Epithelial cell of esophagus (primary cell): ENCODE measurements at regions not wholly inside any gene's neighbourhood (a gene's known extent, or its start where the extent isn't known, plus 50 kb on each side); places are given as distances from the start of the nearest gene placed in this dataset.

Experiments
- DNase-seq: peaks from one replicate; pipeline ENCODE4 v3.0.0; 2010; ENCODE audit warnings: low read depth
- H3K4me3 ChIP-seq: 2 replicates; pipeline ENCODE4 v1.5.1; 2011; ENCODE audit warnings: mild to moderate bottlenecking, low read length, control low read depth
- TF ChIP-seq, protein P1 (sequence below): IDR thresholded peaks from 2 replicates; pipeline ENCODE4 v1.5.1; 2011; ENCODE audit warnings: low read depth, mild to moderate bottlenecking, low read length, control low read depth, inconsistent platforms; ENCODE audit not compliant: insufficient read depth; ENCODE audit errors: missing control alignments

DNA sequence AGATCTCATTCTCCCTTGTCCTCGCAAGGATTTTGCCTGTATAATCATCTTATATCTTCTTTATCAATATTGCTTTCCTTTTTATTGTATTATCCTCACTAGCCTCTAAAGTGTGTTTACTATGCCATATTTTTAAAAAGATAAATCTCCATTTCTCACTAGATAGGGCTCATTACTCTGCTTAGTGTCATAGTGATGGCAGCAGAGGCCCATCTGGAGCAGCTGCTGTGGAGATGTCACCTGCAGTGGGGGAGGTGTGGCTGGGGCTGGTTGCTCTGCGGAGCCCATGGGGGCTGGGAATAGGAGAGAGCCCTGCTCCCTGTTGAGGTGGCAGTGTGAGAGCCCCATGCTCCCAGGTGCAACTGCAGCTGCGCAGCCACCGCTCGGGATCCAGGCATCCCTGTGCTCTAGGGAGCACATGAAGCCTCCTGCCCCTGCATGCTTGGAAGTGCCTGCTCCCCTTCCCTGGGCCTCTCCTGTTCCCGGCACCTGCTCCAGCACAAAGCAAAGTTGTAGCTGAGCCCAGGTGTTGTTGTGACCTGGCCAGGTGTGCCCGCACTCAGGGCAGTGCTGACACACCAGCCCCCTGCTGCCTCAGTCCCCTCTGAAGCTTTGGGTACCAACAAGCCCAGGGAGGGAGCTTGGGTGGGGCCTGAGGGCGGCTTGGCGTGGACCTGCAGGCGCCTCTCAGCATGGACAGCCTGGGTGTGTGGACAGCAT is 144.6 kb upstream of the MRPS30 start:
- TF ChIP-seq, protein P1, sequence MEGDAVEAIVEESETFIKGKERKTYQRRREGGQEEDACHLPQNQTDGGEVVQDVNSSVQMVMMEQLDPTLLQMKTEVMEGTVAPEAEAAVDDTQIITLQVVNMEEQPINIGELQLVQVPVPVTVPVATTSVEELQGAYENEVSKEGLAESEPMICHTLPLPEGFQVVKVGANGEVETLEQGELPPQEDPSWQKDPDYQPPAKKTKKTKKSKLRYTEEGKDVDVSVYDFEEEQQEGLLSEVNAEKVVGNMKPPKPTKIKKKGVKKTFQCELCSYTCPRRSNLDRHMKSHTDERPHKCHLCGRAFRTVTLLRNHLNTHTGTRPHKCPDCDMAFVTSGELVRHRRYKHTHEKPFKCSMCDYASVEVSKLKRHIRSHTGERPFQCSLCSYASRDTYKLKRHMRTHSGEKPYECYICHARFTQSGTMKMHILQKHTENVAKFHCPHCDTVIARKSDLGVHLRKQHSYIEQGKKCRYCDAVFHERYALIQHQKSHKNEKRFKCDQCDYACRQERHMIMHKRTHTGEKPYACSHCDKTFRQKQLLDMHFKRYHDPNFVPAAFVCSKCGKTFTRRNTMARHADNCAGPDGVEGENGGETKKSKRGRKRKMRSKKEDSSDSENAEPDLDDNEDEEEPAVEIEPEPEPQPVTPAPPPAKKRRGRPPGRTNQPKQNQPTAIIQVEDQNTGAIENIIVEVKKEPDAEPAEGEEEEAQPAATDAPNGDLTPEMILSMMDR, result no peak
- H3K4me3 ChIP-seq, result no peak overlapping the region
- no peak for DNase-seq

DNA sequence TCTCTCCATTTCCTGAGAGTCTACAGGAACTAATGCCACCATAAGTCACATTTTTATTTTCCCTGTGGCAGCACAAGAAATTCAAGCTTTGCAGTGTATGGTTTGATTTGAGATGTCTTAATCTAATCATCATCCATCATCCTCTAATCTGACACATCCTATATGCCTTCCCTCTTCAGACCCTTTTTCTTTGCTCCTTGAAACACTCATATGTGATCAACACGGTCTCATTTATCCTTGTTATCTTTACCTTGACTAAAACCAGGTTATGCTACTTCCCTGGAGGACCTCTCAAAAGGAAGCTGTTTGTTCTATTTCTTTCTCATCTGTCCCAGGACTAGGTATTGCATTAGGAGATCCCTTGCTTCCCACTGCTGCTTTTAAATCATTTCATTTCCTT is 146.9 kb upstream of the MRPS30 start:
- DNase-seq, result no peak
- TF ChIP-seq, protein P1, result no peak
- H3K4me3 ChIP-seq, result no peak overlapping the region

- peak; percentile 38 for DNase-seq
- TF ChIP-seq, protein P1, result no peak
- H3K4me3 ChIP-seq, result no peak overlapping the region
These were observed 148.5 kb upstream of the MRPS30 start for GRCh38 chr5:44660251-44660650.

DNA sequence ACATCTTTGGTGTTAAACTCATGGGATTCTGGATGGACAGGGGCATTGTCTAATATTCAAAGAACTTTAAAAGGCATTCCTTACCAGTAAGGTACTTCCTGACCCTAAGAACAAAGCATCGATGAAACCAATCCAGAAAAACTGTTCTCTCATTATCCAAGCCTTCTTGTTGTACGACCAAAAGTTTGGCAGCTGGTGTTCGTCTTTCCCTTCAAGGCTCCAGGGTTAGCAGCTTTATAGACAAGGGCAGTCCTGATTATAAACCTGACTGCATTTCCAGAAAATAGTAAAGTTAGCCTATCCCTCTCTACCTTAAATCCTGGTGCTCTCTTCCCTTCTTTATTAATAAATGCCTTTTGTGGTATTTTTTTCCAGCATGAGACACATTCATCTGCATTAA is 149.4 kb upstream of the MRPS30 start:
- TF ChIP-seq, protein P1, result no peak
- H3K4me3 ChIP-seq, result no peak overlapping the region
- no peak for DNase-seq

DNA sequence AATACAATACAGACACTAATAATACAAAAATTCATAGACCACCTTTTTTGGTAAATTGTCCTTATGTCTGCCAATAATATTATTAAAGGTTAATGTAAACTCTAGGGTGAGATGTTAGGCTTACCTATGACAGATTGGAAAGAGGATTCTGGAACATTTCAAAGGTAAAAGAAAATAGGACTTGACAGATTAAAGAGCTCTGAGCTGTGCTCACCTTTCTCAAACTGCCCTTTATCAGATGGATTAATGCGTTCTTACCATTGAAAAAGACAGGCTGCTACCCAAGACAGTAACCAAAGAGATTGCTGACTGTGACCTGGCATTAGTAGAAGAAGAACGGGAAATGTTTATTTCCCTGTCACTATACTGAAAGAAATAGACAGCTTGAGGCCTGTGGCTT is 156.1 kb upstream of the MRPS30 start:
- H3K4me3 ChIP-seq, result no peak overlapping the region
- TF ChIP-seq, protein P1, result no peak
- DNase-seq, result no peak

DNA sequence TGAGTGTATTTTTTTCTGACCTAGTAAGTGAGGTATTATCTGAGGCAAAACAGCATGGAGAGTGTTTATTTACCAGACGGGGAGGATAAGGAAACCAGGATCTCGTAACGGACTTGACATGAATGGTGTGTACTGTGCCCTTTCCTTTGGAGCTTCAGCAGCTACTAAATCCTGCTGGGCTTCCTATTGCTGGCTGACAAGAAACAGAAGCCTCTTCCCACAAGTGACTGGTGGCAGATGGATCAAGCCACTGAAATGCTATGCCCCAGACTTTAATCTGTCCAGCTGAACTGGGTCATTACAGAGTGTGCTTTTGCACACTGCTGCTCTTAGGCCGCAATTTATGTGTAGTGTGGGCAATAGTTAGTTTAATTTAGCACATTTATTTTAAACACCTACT is 162.7 kb upstream of the MRPS30 start:
- no peak for DNase-seq
- TF ChIP-seq, protein P1, result no peak

GRCh38 chr5:44645502-44645901 is 163.2 kb upstream of the MRPS30 start:
- H3K4me3 ChIP-seq, result no peak overlapping the region
- TF ChIP-seq, protein P1, result no peak
- no peak for DNase-seq

More for the DNA sequence above, 162.7 kb upstream of the MRPS30 start:
- H3K4me3 ChIP-seq, result no peak overlapping the region
